MM.1S (cell line): ENCODE measurements at regions not wholly inside any gene's neighbourhood (a gene's known extent, or its start where the extent isn't known, plus 50 kb on each side); places are given as distances from the start of the nearest gene placed in this dataset.

Experiments used
- CTCF ChIP-seq: fragments of 300-600 bp; sonication (generic); IDR thresholded peaks from 2 replicates; pipeline ENCODE4 v1.5.1; 2016; ENCODE audit warnings: antibody characterized with exemption, low read length, mixed read lengths
- EZH2 ChIP-seq: fragments of 300-600 bp; sonication (generic); optimal IDR thresholded peaks from 2 replicates; pipeline ENCODE3; 2017; ENCODE audit warnings: low read depth, mild to moderate bottlenecking, antibody characterized with exemption, low read length, mixed read lengths
- EZH2phosphoT487 ChIP-seq: fragments of 300-600 bp; sonication (generic); IDR thresholded peaks from 2 replicates; pipeline ENCODE4 v1.6.1; 2018; ENCODE audit warnings: antibody characterized with exemption, low read length

- TF ChIP-seq CTCF = no peak
- no peak for TF ChIP-seq EZH2
- no peak for TF ChIP-seq EZH2phosphoT487
These were observed 189.1 kb upstream of the CADPS start for GRCh38 chr3:63064209-63064755.
